IPS-15b (cell line): ENCODE measurements at regions not wholly inside any gene's neighbourhood (a gene's known extent, or its start where the extent isn't known, plus 50 kb on each side); places are given as distances from the start of the nearest gene placed in this dataset.

Experiments
- H3K27me3 ChIP-seq: one replicate; pipeline ENCODE4 v1.6.1; 2013; ENCODE audit warnings: low read length; ENCODE audit not compliant: control insufficient read depth, insufficient read depth
- H3K36me3 ChIP-seq: one replicate; pipeline ENCODE4 v1.6.1; 2013; ENCODE audit warnings: low read length; ENCODE audit not compliant: control insufficient read depth, insufficient read depth
- H3K4me1 ChIP-seq: one replicate; pipeline ENCODE4 v1.6.1; 2013; ENCODE audit warnings: mild to moderate bottlenecking, low read length; ENCODE audit not compliant: control insufficient read depth, insufficient read depth
- H3K4me3 ChIP-seq: one replicate; pipeline ENCODE4 v1.5.1; 2013; ENCODE audit warnings: low read depth, low read length
- H3K9ac ChIP-seq: one replicate; pipeline ENCODE4 v1.6.1; 2013; ENCODE audit warnings: low read depth, mild to moderate bottlenecking, low read length
- H3K9me3 ChIP-seq: one replicate; pipeline ENCODE4 v1.6.1; 2013; ENCODE audit warnings: mild to moderate bottlenecking, low read length; ENCODE audit not compliant: control insufficient read depth, insufficient read depth

- no peaks in the 10 kb centered on the region for H3K4me1 ChIP-seq
- no peak overlapping the region for H3K9ac ChIP-seq
- no peaks in the 10 kb centered on the region for H3K36me3 ChIP-seq
- H3K4me3 ChIP-seq = no peak overlapping the region
- H3K9me3 ChIP-seq = no peaks in the 10 kb centered on the region
- H3K27me3 ChIP-seq = no peaks in the 10 kb centered on the region
Observed at GRCh38 chr5:57566914-57567313, 84.3 kb upstream of the ACTBL2 start.

GRCh38 chr5:57561231-57561842 lies 78.7 kb upstream of the ACTBL2 start:
- no peak overlapping the region for H3K4me3 ChIP-seq
- no peaks in the 10 kb centered on the region for H3K9me3 ChIP-seq
- no peaks in the 10 kb centered on the region for H3K27me3 ChIP-seq
- no peaks in the 10 kb centered on the region for H3K36me3 ChIP-seq
- no peak overlapping the region for H3K9ac ChIP-seq
- H3K4me1 ChIP-seq = no peaks in the 10 kb centered on the region

GRCh38 chr5:57559110-57559635 lies 76.6 kb upstream of the ACTBL2 start:
- H3K9me3 ChIP-seq = no peaks in the 10 kb centered on the region
- no peak overlapping the region for H3K9ac ChIP-seq
- no peaks in the 10 kb centered on the region for H3K27me3 ChIP-seq
- H3K4me3 ChIP-seq = no peak overlapping the region
- no peaks in the 10 kb centered on the region for H3K36me3 ChIP-seq
- H3K4me1 ChIP-seq = no peaks in the 10 kb centered on the region

GRCh38 chr5:57552033-57552432 lies 69.4 kb upstream of the ACTBL2 start:
- Histone ChIP-seq H3K9ac (no peak overlapping the region), H3K4me3 (no peak overlapping the region), H3K36me3 (no peaks in the 10 kb centered on the region), H3K27me3 (no peaks in the 10 kb centered on the region), H3K4me1 (no peaks in the 10 kb centered on the region), H3K9me3 (no peaks in the 10 kb centered on the region)

- Histone ChIP-seq H3K9ac (no peak overlapping the region), H3K27me3 (no peaks in the 10 kb centered on the region), H3K36me3 (no peaks in the 10 kb centered on the region), H3K9me3 (no peaks in the 10 kb centered on the region), H3K4me3 (no peak overlapping the region), H3K4me1 (no peaks in the 10 kb centered on the region)
Observed at GRCh38 chr5:57551251-57551650, 68.6 kb upstream of the ACTBL2 start.

- Histone ChIP-seq H3K27me3 (no peaks in the 10 kb centered on the region), H3K4me1 (no peaks in the 10 kb centered on the region), H3K9me3 (no peaks in the 10 kb centered on the region), H3K36me3 (no peaks in the 10 kb centered on the region), H3K9ac (no peak overlapping the region), H3K4me3 (no peak overlapping the region)
Observed at GRCh38 chr5:57550132-57550531, 67.5 kb upstream of the ACTBL2 start.

- Histone ChIP-seq H3K27me3 (no peaks in the 10 kb centered on the region), H3K9me3 (no peaks in the 10 kb centered on the region), H3K4me1 (no peaks in the 10 kb centered on the region), H3K36me3 (no peaks in the 10 kb centered on the region), H3K4me3 (no peak overlapping the region), H3K9ac (no peak overlapping the region)
Observed at GRCh38 chr5:57549566-57549965, 67.0 kb upstream of the ACTBL2 start.

GRCh38 chr5:57540823-57541222 lies 58.2 kb upstream of the ACTBL2 start:
- Histone ChIP-seq H3K27me3 (no peaks in the 10 kb centered on the region), H3K9ac (no peak overlapping the region), H3K4me1 (no peaks in the 10 kb centered on the region), H3K36me3 (no peaks in the 10 kb centered on the region), H3K9me3 (no peaks in the 10 kb centered on the region), H3K4me3 (no peak overlapping the region)

GRCh38 chr5:57539281-57539701 lies 56.7 kb upstream of the ACTBL2 start:
- no peaks in the 10 kb centered on the region for H3K4me1 ChIP-seq
- H3K36me3 ChIP-seq = no peaks in the 10 kb centered on the region
- H3K9me3 ChIP-seq = no peaks in the 10 kb centered on the region
- H3K4me3 ChIP-seq = no peak overlapping the region
- H3K27me3 ChIP-seq = no peaks in the 10 kb centered on the region
- H3K9ac ChIP-seq = no peak overlapping the region

- Histone ChIP-seq H3K4me3 (no peak overlapping the region), H3K27me3 (no peaks in the 10 kb centered on the region), H3K9me3 (no peaks in the 10 kb centered on the region), H3K4me1 (no peaks in the 10 kb centered on the region), H3K9ac (no peak overlapping the region), H3K36me3 (no peaks in the 10 kb centered on the region)
Observed at GRCh38 chr5:57538341-57538955, 55.8 kb upstream of the ACTBL2 start.

GRCh38 chr5:57537811-57538210 lies 55.2 kb upstream of the ACTBL2 start:
- Histone ChIP-seq H3K9me3 (no peaks in the 10 kb centered on the region), H3K4me1 (no peaks in the 10 kb centered on the region), H3K9ac (no peak overlapping the region), H3K4me3 (no peak overlapping the region), H3K27me3 (no peaks in the 10 kb centered on the region), H3K36me3 (no peaks in the 10 kb centered on the region)
